ENCODE measurements at regions not wholly inside any gene's neighbourhood (a gene's known extent, or its start where the extent isn't known, plus 50 kb on each side); places are given as distances from the start of the nearest gene placed in this dataset.

DNA sequence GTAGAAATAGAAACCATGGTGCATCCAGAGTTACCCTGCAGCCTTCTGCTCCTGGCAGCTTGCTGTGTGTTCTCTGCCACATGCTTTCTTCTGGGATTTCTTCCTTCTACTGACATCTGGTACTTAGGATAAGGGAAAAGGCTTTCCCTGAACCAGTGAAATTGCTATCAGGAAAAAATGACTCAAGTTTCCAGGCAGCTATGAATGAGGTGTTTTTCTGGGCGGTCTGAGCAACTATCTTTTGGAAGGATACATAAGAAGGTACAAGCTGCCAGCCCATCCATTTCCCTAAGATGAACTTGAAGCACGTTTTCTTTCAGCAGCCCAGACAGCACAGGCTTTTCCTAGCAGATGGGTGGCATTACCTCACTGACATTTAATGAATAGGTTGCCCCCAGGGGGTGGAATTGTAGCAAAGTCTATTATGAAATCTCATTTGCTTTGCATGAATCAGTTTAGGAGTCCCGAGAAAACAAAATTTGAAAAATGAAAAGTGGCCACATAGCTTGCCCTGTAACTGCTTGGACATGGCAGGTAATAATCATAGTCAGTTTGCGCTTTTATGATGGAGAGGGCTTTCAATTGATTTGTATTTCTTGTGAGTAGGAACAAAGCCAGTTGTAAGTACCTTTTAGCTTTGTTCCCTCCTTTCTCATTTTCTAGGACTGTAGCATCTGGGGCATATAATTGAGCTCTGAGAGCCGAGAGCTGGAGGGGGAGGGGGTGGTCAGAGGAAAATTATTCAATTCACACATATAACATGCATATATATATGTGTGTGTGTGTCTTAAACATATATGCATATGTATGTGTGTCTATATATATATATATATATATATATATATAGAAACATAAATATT is 108.5 kb downstream of the C9orf152 start:
- DNase-seq, result no peak

DNA sequence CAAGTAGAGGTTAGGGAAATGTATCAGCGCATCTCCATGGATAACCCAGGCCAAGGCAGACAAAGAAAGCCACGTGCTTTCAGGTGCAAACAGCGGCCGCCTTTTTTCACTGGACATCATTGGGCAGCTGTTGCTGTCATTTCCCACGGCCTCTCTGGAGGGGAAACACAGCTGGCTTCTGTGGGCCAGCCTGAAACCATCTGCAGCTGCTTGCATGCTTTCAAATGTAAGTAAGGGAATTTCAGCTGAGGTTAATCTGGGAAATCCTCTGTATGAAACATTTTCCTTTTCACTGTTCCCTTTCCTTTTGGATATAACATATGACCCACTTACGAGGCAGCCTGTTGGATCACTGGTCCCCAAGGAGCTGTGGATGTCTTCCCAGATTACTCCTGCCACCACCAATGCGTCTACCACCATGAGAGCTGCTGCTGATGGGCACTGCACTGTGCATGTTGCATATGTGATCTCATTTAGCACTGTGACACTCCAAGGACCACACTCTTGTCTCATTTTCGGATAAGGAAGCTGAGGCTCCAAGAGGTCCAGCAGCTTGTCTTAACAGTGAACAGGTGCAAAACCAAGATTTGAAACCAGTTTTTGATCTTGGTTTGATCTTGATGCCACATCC is 106.3 kb downstream of the C9orf152 start:
- no peak for DNase-seq

DNA sequence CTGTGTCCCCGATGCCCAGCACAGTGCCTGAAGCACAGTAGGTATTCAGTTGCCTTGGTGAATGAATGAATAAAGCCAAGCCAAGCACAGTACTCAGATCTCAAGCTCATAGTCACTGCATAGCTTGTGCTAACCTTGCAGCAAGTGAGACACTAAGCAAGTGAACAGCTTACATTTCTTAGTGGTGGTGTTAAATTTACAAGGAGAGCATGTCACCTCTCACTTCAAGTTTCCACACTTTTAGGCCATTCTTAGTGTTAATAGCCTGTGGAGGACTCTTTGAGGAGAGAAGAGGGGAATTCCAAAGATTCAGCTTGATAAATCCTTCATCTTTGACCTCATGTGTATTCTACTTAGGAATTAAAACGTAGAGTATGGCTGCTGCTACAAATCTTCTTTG is 104.7 kb downstream of the C9orf152 start:
- no peak for DNase-seq

DNA sequence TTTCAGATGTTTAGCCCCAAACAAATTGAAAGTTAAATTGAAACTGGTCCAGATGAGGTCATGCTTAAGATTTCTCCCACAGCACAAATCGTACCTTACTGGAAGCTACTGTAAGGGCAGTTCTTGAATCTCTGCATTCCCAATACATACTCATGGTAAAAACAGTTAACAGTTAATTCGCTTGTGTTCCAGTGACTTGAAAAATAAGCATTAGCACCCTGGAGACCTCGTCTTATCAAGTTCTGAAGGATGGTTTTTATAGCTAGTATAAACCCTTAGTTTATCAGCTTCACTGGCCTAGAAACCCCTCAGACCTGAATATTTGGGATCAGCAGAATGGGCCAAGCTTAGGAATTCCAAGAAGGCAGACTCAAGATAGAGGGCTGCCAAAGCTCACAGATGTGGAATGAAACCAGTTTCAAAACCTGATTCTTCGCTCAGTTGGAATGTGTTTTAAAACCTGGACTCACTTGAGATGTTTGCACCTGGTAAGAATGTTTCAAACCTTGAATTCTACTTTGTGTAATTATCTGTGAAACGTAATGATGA is 103.6 kb downstream of the C9orf152 start:
- DNase-seq, result no peak

DNA sequence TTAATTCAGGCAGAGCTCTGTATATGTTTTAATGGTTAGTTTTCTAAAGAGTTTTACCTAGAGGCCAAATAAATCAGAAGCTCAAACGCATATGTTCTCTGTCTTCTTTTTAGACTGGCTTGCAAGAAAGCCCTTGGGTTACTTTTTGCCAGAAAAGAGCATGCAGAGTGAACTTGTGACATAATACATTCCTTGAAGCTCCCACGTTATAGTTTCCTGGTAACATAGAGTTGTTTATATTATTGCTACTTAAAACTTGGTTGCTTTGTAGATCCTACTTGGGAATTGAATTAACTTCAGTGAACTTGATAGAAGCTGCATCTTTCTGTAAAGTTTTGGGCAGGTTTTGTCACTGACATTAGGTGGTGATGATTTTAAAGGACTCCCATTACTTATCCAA is 102.9 kb downstream of the C9orf152 start:
- no peak for DNase-seq

DNA sequence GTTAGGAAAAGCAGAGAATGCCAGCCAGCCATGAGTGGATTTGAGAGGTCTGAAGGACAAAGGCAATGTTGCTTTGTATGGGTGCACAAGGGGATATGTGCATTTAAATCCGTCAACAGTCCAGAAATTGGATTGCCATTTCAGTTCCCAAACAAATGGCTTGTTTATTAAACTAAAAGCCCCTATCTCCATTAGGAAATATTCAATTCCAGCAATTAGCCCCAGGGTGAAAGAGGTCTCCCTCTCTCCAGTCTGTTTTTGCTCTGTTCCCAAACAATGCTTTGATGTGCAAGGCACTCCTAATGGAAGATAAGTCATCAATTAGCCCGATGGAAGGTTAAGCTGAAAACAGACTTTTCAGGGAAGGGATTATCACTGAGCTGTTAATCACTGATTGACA is 101.3 kb downstream of the C9orf152 start:
- DNase-seq, result no peak

DNA sequence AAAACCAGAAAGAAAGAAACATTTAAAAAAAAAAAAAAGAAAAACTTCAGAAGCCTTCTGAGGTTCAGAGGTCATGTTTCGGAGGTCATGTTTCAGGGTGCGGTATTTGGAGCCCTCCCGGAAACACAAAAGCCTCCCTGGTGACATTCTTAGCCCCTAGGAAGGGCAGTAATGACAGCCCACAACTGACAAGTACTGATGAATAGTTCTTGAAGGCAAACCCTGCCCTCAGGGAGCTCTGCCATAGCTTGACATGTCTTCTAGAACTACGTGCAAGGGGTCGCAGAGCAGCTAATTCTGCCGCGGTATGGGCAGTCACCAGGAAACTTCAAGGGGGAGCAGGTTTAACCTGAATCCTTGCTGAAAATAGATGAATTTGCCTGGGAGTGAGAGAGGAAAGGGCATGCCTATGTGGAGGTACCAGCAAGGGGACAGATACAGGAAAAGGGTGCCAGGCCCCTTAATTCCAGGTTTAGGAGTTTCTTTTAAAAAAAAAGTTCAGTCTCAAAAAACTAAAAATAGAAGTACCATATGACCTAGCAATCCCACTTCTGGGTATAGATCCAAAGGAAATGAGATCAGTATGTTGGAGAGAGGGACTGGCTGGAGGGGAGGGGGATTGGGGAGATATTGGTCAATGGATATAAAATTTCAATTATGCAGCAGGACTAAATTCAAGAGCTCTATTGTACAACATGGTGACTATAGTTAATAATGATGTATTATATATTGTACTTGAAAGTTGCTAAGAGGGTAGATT is 98.4 kb downstream of the C9orf152 start:
- DNase-seq, result no peak

DNA sequence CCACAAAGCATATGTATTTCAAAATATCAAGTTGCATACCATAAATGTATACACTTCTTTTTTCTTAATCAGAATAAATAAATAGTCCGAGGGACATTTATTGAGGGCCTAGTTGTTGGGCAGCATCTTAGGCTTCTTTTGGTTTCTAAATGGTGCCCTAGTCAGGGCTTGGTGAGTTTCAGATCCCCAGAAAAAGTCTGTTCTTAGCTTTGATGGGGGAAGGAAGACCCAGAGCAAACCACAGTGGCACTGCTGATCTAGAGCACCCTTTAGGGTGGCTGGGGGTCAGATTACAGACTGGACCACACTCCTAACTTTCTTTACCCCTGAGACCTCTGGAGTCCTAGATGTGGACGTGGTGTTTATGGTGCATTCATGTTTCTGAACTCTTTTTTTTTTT is 97.8 kb downstream of the C9orf152 start:
- no peak for DNase-seq

DNA sequence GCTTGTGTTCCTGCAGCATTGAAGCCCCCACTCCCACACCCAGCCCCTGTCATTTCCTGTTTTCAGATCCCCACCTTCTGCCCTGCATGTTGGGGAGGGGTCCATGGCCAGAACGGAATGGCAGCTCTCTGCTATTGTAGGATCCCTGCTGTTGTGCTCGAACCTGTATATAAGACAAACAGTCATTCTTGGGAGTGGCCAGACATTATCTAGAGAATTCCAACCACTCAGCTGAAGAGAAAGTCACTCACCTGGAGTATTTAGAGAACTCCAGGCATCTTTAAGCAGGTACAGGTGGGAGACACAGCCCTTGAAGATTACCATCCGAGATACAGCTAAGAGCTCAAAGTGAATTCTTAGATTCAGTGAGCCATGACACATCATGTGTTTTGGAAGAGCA is 96.1 kb downstream of the C9orf152 start:
- DNase-seq, result no peak

DNA sequence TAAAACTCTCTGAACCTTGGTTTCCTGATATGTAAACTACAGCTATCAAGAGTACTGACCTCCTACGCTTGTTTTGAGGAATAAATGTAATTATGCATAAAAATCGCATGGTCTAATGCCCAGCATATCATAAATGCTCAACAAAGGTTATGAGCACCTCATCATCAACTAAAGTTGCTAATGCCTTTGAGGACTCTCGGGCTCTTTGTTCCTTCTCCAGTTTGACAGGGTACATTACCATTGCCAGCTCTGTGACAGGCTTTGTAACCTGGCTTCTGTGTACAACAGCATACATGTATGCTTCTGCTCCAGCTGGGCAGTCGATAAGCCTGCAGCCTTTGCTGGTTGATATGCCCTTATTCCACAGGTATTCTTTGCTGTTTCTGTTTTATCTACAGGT is 95.2 kb downstream of the C9orf152 start:
- no peak for DNase-seq

DNA sequence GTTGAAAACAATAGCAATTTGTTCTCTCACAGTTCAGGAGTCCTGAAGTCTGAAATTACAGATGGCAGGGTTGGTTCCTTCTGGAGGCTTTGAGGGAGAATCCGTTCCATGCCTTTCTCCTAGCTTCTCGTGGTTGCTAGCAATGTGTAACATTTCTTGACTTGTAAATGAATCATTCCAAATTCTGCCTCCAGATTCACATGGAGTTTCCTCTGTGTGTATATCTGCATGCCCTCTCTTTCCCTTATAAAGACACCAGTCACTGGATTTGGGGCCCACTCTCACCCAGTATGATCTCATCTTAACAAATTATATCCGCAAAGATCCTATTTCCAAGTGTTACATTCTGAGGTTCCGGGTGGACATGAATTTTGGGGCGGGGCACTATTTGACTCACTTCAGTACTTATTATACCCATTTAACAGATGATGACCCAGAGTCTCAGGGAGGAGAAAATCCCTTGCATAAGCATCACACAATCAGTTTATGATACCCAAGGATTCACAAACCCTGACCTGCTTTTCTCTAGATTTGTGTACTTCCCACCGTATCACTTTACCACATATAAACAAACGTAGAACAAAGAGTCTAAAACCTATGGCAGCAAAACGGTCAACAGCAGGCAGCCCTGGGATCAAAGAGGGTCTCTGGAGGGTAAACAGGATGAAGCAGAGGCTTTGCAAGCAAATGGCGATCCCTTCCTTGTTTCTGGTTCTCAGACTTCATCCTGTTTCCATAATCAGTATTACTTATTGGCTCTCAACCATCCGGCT is 93.7 kb downstream of the C9orf152 start:
- no peak for DNase-seq

DNA sequence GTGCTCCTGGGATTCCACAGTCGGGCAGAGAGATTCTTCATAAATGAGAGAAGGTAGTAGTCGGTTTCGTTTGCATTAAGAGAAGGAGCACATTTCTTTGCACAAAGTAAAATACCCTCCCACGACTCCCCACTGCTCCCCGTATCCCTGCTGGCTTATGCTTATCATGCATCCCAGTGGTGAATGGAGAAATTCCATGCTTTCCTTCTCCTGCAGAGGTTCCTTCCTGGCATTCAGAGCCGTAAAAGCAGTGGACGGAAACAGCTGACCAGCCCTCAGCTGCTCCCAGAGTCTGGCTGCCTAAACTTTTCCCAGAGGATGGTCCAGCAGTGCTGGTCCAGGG is 93.1 kb downstream of the C9orf152 start:
- DNase-seq, result no peak

DNA sequence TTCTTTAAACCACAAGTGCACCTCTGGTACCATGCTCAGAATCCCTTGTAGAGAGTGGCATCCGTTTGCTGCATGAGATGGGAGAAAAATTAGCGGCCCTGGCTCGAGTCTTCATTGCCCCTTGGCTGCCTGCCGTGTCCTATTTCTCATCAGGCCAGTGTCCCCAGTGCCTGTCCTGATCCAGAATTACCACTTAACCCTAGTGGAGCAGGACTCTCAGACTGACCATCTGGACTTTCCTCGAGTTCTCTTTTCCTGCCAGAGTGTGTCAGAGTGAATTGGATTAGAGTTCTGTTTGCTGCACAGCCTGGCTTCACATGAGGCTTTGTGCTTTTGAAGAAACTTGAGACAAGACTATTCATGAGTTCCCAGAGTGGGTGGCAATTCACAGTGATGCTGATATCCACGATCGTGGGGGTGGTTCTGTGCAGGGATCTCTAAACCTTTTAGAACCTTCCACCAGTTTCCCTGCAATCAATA is 92.6 kb downstream of the C9orf152 start:
- no peak for DNase-seq

DNA sequence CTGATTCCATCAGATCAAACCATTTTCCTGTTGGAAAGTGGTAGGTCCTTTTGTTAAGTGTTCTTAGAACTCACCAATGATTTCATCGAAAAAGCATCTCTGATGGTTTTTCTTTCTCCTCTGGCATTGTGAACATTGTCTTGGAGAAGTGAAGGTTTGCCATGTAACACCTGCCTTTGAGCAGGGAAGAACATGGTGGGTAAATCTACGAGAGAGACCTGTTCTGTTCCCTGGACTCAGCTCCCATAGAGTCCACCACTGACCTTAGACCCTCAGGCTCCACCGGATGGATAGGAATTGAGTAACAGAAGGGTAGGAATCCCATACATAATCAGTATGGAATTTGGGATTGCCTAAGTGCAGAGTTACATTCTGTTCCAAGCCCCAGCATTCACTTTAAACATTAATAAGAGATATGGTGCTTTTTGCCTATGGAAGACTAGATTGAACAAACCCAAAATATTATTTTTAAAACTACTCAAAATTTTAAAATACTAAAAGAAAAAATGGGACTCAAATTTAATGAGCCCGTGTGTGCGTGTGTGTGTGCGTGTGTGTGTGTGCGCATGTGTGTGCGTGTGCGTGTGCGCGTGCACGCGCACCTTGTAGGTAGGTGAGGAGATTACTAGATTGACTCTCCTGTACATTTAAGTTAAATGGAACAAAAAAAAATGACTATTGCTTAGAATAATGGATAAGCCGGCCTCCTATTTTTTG is 92.0 kb downstream of the C9orf152 start:
- DNase-seq, result no peak

DNA sequence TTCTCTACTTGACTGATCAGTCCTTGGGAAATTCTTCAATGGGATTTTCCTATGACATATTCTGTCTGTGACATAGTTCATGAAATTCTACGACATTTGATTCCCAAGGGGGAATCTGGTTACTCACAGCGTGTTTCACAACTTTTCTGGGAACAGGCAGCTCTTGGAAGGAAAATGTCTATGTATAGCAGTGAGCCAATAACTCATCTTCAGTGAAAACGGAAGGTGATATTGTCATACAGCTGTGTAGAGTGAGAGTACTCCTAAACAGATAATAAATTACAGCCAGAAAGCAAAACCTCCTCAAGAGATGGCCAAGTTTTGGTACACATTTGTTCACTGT is 91.4 kb downstream of the C9orf152 start:
- DNase-seq, result no peak

DNA sequence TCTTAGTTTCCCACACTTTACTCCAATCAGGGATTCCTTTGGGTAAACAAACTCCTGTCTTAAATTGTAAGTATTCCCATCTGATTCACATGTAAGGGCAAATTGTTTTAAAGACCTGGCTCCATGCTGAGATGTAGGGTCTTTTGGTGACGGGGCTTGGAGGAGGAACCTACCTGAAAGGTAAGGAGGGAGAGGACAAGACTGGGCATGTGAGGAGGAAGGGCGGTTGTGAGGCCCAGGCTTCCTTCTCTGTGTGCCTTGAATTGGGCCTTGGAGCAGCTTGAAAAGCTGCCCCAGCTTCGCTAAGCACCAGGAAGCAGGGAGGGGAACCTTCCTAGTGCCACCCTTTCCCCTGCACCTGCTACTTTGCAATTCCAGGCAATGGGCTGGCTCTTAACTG is 86.8 kb downstream of the C9orf152 start:
- no peak for DNase-seq

DNA sequence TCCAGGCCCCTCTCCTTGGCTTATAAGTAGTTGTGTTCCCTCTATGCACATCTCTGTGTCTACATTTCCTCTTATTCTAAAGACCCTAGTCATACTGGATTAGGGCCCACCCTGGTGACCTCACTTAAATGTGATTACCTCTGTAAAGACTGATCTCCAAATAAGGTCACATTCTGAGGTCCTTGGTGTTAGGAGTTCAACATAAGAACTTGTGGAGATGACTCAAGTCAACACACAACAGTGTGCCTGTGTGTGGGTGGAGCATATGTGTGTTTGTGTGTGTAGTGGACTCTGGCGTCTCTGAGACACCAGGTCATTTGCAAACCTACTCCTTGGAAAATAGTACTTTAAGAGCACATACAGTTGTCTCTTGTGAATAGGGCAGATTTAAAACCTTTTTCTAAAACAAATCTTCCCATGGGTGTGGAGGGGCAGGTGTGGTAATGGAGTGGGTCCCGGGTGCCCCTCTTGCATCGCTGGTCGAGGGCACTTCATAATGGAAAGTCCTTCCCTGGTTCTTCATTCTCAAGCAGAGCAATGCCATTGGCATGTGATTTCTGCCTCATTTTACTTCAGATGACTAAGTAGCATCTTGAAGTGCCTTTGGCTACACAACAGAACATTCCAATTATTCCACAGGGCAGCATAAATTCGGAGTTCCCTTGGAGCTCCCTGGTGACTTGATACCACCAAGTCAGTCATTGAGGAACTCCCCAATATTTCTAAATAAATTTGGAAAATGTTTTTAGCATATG is 84.4 kb downstream of the C9orf152 start:
- no peak for DNase-seq

DNA sequence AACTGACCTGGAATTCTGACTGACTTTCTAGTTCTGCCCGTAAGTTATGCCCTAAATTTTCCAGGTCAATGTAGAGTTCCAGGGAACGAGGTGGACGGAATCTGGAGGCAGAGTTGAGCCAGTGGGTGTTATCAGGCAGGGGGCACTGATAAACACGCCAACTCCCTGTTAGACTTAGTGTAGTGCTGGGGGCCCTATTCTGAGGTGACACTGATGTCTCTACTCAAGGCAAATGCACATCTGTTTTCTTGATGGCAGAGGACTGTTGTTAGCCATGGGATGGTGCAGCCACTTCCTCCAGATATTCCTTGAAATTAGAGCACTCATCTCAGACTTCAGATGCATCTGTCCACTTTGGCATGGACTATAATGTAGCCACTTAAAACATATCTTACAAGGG is 83.5 kb downstream of the C9orf152 start:
- DNase-seq, result no peak

DNA sequence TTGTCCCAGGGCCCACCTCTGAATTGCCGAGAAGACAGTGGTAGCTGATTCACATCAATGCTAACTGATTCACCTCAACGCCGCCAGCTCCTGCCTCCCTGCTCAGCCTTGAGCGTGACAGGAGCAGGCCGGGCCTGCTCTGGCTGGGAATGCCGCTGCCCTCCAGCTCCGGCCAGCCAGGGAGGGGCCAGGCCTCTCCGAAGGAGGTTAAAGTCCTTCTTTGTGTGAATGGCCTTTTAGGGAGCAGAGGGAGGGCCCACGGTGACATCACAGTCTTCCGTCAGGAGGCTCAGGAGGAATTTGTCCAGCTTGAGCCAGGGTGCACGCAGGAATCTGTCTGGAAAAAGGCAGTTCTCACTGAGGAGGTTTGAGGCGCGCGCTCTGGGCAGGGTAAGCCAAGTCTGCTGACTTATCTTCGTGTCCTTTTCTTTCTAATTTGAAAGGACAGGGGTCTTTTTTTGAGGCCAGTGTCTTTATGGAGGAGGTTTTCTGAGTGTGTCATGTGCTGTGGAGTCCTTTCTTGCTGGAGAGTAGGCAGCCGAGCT is 82.7 kb downstream of the C9orf152 start:
- no peak for DNase-seq

DNA sequence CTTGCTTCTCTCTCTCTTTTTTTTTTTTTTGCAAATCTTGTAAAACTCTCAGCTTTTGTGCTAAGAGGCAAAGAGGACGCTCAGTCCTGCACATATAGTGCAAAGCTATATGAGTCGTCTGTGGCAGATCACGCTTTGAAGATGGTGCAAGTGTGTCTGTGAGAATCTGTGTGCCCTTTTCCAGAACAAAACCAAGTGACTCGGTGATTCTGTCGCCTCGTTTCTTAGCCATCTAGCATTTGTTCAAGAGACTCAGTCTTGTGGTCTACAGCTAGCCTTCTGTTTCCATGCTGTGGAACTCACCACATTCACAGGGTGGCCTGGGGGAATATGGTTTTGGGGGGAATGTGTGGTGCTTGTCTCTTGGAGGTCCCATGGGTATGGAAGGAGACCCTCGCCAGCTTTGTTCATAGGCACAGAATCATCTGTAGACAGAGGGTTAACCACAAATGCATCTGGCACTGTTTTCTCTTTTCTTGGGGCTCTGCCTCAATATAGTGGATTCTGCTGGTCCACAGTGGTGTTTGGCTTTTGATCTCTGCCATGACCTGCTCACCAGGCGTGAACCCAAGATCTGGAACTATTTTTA is 82.1 kb downstream of the C9orf152 start:
- DNase-seq, result no peak

DNA sequence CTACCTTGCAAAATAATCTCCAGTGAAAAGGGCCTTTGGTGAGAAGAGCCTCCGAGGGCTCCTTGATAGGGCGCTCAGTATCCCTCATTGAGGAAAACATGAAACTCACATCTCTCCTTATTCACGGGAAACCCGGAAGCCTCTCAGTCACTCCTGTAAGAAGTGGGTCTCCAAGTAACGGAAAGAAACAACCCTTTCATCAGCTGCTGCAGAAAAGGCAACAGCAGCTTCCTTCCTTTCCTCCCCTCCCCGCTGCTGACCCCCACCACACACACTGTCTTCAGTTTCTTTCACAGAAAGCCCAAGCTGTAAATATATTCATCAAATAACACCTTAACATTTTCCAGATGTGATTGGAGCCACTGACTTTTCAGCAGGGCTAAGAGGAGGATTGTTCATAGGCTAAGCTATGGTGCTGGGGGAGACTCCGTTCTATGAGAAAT is 81.4 kb downstream of the C9orf152 start:
- DNase-seq, result no peak
